HEK293 (cell line): ENCODE measurements at regions not wholly inside any gene's neighbourhood (a gene's known extent, or its start where the extent isn't known, plus 50 kb on each side); places are given as distances from the start of the nearest gene placed in this dataset.

Experiments used
- CTCF ChIA-PET: fragments of 350-600 bp; formaldehyde crosslinking; extraction: SDS; loops from one replicate; lab custom pipeline; 2021; ENCODE audit warnings: antibody characterized with exemption; lab: Yijun Ruan, JAX
- POLR2A ChIA-PET: fragments of 300-600 bp; formaldehyde crosslinking; extraction: SDS; loops from one replicate; lab custom pipeline; 2020; ENCODE audit warnings: antibody characterized with exemption, inconsistent platforms; lab: Yijun Ruan, JAX
- H3K27ac ChIP-seq: fragments of 200-500 bp; sonication (Bioruptor generic); 2 replicates; pipeline ENCODE4 v1.5.1; 2014; ENCODE audit warnings: low read depth, low read length, control low read depth, inconsistent platforms; ENCODE audit errors: extremely low read depth
- H3K36me3 ChIP-seq, 2 experiments: fragments of 200-500 bp in 1 of 2; sonication (Bioruptor generic) in 1 of 2; 1 replicate in 1 of 2; 2 replicates in 1 of 2; pipeline ENCODE4 v1.5.1; 2014 to 2017; ENCODE audit warnings: inconsistent platforms in 2 of 2, low read length in 2 of 2; ENCODE audit not compliant: control insufficient read depth in 2 of 2, insufficient read depth in 1 of 2
- H3K4me1 ChIP-seq: fragments of 200-500 bp; sonication (Bioruptor generic); 2 replicates; pipeline ENCODE4 v1.5.1; 2014; ENCODE audit warnings: mild to moderate bottlenecking, low read length, inconsistent platforms; ENCODE audit not compliant: control insufficient read depth, insufficient read depth
- H3K4me3 ChIP-seq: 2 replicates; pipeline ENCODE4 v1.5.1; 2011; ENCODE audit warnings: low read depth, mild to moderate bottlenecking, control low read depth, low read length, moderate library complexity
- H3K9me3 ChIP-seq: fragments of 200-500 bp; sonication (Bioruptor generic); 2 replicates; pipeline ENCODE4 v1.5.1; 2014; ENCODE audit warnings: low read depth, low read length, inconsistent platforms; ENCODE audit not compliant: control insufficient read depth, insufficient read depth
- KLF7 ChIP-seq: fragments of 450-650 bp; formaldehyde crosslinking; IDR thresholded peaks from 2 replicates; pipeline ENCODE4 v1.5.1; 2016; ENCODE audit warnings: missing biosample characterization, missing genetic modification characterization, borderline replicate concordance
- MYNN ChIP-seq: fragments of 450-650 bp; formaldehyde crosslinking; IDR thresholded peaks from 2 replicates; pipeline ENCODE4 v1.5.1; 2016; ENCODE audit warnings: missing biosample characterization, missing genetic modification characterization, borderline replicate concordance
- ZBTB20 ChIP-seq: fragments of 450-650 bp; formaldehyde crosslinking; IDR thresholded peaks from 2 replicates; pipeline ENCODE4 v1.5.1; 2016; ENCODE audit warnings: missing biosample characterization, missing genetic modification characterization
- ZBTB21 ChIP-seq: fragments of 450-650 bp; formaldehyde crosslinking; IDR thresholded peaks from 2 replicates; pipeline ENCODE4 v1.5.1; 2017; ENCODE audit warnings: missing biosample characterization, missing genetic modification characterization
- ZIC2 ChIP-seq: fragments of 450-650 bp; formaldehyde crosslinking; IDR thresholded peaks from 2 replicates; pipeline ENCODE4 v1.5.1; 2016; ENCODE audit warnings: missing biosample characterization, missing genetic modification characterization
- ZNF24 ChIP-seq: fragments of 450-650 bp; formaldehyde crosslinking; IDR thresholded peaks from 2 replicates; pipeline ENCODE4 v1.5.1; 2016; ENCODE audit warnings: missing biosample characterization, missing genetic modification characterization
- ZNF292 ChIP-seq: fragments of 450-650 bp; formaldehyde crosslinking; IDR thresholded peaks from 2 replicates; pipeline ENCODE4 v1.5.1; 2016; ENCODE audit warnings: low read depth, missing biosample characterization, missing genetic modification characterization, borderline replicate concordance
- ZNF548 ChIP-seq: fragments of 450-650 bp; formaldehyde crosslinking; IDR thresholded peaks from 2 replicates; pipeline ENCODE4 v1.5.1; 2016; ENCODE audit warnings: missing biosample characterization, missing genetic modification characterization
- ZNF561 ChIP-seq: fragments of 450-650 bp; IDR thresholded peaks from 2 replicates; pipeline ENCODE4 v1.5.1; 2018; ENCODE audit warnings: missing biosample characterization, missing genetic modification characterization, borderline replicate concordance
- ZNF585B ChIP-seq: fragments of 450-650 bp; formaldehyde crosslinking; IDR thresholded peaks from 2 replicates; pipeline ENCODE4 v1.5.1; 2016; ENCODE audit warnings: missing biosample characterization, missing genetic modification characterization
- ZNF707 ChIP-seq: fragments of 450-650 bp; formaldehyde crosslinking; IDR thresholded peaks from 2 replicates; pipeline ENCODE4 v1.5.1; 2016; ENCODE audit warnings: missing biosample characterization, missing genetic modification characterization
- ZSCAN16 ChIP-seq: fragments of 450-650 bp; formaldehyde crosslinking; IDR thresholded peaks from 2 replicates; pipeline ENCODE4 v1.5.1; 2016; ENCODE audit warnings: missing biosample characterization, missing genetic modification characterization
- TF ChIP-seq, protein P1 (sequence below): fragments of 450-650 bp; formaldehyde crosslinking; IDR thresholded peaks from 2 replicates; pipeline ENCODE4 v1.5.1; 2016; ENCODE audit warnings: missing biosample characterization, missing genetic modification characterization, low read depth
- TF ChIP-seq, protein P2 (sequence below): fragments of 450-650 bp; formaldehyde crosslinking; IDR thresholded peaks from 2 replicates; pipeline ENCODE4 v1.5.1; 2016; ENCODE audit warnings: missing biosample characterization, missing genetic modification characterization, borderline replicate concordance
- TF ChIP-seq, protein P3 (sequence below): fragments of 450-650 bp; formaldehyde crosslinking; IDR thresholded peaks from 2 replicates; pipeline ENCODE4 v1.5.1; 2016; ENCODE audit warnings: missing biosample characterization, missing genetic modification characterization
- TF ChIP-seq, protein P4 (sequence below): fragments of 450-650 bp; formaldehyde crosslinking; IDR thresholded peaks from 2 replicates; pipeline ENCODE4 v1.5.1; 2016; ENCODE audit warnings: missing biosample characterization, missing genetic modification characterization

DNA sequence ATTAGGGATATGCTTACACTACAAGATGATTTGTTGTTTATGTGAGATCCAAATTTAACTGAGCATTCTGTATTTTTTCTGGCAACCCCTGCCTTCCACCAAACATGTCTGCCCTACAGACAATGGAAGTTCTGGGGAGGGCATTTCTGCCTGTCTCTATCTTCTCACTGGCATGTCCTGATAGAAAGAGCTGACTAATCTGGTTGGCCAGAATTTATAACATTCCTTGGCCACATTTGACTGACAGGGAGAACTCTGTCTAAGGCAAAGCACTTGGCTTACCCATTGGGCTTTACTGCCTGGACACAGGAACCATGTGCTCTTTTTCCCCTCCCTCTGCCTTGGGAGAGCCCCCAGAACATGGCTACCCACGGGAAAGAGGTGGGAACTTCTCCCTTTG, 70.6 kb upstream of the TMEM178A start:
- ChIA-PET CTCF (interaction anchor here (0.6 to 3.0 kb wide), 4 partner anchors 54 to 135 kb away, joined by 3 to 13 read pairs (median 6); no protein-coding TSS in a partner anchor), POLR2A (no interaction called here)
- Histone ChIP-seq H3K36me3 (no peaks in the 10 kb centered on the region), H3K27ac (no peak overlapping the region), H3K4me1 (no peaks in the 10 kb centered on the region), H3K9me3 (no peaks in the 10 kb centered on the region), H3K4me3 (no peak overlapping the region)
- TF ChIP-seq, protein P1, sequence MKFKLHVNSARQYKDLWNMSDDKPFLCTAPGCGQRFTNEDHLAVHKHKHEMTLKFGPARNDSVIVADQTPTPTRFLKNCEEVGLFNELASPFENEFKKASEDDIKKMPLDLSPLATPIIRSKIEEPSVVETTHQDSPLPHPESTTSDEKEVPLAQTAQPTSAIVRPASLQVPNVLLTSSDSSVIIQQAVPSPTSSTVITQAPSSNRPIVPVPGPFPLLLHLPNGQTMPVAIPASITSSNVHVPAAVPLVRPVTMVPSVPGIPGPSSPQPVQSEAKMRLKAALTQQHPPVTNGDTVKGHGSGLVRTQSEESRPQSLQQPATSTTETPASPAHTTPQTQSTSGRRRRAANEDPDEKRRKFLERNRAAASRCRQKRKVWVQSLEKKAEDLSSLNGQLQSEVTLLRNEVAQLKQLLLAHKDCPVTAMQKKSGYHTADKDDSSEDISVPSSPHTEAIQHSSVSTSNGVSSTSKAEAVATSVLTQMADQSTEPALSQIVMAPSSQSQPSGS, result no peak
- TF ChIP-seq ZBTB21 (no peak), ZNF707 (tag by site-specific recombination) (no peak), ZNF585B (no peak), ZNF292 (tag by site-specific recombination) (no peak)
- TF ChIP-seq, protein P2, sequence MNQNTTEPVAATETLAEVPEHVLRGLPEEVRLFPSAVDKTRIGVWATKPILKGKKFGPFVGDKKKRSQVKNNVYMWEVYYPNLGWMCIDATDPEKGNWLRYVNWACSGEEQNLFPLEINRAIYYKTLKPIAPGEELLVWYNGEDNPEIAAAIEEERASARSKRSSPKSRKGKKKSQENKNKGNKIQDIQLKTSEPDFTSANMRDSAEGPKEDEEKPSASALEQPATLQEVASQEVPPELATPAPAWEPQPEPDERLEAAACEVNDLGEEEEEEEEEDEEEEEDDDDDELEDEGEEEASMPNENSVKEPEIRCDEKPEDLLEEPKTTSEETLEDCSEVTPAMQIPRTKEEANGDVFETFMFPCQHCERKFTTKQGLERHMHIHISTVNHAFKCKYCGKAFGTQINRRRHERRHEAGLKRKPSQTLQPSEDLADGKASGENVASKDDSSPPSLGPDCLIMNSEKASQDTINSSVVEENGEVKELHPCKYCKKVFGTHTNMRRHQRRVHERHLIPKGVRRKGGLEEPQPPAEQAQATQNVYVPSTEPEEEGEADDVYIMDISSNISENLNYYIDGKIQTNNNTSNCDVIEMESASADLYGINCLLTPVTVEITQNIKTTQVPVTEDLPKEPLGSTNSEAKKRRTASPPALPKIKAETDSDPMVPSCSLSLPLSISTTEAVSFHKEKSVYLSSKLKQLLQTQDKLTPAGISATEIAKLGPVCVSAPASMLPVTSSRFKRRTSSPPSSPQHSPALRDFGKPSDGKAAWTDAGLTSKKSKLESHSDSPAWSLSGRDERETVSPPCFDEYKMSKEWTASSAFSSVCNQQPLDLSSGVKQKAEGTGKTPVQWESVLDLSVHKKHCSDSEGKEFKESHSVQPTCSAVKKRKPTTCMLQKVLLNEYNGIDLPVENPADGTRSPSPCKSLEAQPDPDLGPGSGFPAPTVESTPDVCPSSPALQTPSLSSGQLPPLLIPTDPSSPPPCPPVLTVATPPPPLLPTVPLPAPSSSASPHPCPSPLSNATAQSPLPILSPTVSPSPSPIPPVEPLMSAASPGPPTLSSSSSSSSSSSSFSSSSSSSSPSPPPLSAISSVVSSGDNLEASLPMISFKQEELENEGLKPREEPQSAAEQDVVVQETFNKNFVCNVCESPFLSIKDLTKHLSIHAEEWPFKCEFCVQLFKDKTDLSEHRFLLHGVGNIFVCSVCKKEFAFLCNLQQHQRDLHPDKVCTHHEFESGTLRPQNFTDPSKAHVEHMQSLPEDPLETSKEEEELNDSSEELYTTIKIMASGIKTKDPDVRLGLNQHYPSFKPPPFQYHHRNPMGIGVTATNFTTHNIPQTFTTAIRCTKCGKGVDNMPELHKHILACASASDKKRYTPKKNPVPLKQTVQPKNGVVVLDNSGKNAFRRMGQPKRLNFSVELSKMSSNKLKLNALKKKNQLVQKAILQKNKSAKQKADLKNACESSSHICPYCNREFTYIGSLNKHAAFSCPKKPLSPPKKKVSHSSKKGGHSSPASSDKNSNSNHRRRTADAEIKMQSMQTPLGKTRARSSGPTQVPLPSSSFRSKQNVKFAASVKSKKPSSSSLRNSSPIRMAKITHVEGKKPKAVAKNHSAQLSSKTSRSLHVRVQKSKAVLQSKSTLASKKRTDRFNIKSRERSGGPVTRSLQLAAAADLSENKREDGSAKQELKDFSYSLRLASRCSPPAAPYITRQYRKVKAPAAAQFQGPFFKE (tag by site-specific recombination), result no peak

DNA sequence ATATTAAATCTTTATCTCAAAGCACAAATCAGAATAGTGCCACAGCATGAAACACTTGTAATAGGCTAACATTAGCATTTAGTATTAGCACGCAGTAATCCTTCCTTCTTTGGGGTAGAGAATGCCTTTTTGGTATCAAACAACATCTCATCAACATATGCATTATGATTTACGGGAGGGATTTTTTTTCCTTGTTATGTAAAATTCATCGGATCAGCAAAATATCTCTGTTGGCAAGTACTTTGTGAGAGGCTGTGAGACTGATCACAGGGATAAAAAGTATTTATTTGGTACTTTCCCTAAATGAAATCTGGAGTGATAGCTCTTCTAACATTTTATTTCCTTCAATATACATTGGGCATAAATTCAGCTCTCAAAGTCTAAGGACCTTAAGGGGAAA, 68.4 kb upstream of the TMEM178A start:
- no peak overlapping the region for H3K4me3 ChIP-seq
- TF ChIP-seq ZNF707 (tag by site-specific recombination), result no peak
- no peak for TF ChIP-seq ZNF24 (tag by site-specific recombination)
- no peak for TF ChIP-seq ZSCAN16 (tag by site-specific recombination)
- no peak for TF ChIP-seq KLF7 (tag by site-specific recombination)
- TF ChIP-seq ZNF561 (tag by site-specific recombination), result no peak
- no peak for TF ChIP-seq ZIC2 (tag by site-specific recombination)
- no peak for TF ChIP-seq MYNN (tag by site-specific recombination)
- no peak for TF ChIP-seq ZNF548 (tag by site-specific recombination)
- TF ChIP-seq, protein P3, sequence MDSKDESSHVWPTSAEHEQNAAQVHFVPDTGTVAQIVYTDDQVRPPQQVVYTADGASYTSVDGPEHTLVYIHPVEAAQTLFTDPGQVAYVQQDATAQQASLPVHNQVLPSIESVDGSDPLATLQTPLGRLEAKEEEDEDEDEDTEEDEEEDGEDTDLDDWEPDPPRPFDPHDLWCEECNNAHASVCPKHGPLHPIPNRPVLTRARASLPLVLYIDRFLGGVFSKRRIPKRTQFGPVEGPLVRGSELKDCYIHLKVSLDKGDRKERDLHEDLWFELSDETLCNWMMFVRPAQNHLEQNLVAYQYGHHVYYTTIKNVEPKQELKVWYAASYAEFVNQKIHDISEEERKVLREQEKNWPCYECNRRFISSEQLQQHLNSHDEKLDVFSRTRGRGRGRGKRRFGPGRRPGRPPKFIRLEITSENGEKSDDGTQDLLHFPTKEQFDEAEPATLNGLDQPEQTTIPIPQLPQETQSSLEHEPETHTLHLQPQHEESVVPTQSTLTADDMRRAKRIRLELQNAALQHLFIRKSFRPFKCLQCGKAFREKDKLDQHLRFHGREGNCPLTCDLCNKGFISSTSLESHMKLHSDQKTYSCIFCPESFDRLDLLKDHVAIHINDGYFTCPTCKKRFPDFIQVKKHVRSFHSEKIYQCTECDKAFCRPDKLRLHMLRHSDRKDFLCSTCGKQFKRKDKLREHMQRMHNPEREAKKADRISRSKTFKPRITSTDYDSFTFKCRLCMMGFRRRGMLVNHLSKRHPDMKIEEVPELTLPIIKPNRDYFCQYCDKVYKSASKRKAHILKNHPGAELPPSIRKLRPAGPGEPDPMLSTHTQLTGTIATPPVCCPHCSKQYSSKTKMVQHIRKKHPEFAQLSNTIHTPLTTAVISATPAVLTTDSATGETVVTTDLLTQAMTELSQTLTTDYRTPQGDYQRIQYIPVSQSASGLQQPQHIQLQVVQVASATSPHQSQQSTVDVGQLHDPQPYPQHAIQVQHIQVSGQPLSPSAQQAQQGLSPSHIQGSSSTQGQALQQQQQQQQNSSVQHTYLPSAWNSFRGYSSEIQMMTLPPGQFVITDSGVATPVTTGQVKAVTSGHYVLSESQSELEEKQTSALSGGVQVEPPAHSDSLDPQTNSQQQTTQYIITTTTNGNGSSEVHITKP, result no peak
- TF ChIP-seq, protein P4, sequence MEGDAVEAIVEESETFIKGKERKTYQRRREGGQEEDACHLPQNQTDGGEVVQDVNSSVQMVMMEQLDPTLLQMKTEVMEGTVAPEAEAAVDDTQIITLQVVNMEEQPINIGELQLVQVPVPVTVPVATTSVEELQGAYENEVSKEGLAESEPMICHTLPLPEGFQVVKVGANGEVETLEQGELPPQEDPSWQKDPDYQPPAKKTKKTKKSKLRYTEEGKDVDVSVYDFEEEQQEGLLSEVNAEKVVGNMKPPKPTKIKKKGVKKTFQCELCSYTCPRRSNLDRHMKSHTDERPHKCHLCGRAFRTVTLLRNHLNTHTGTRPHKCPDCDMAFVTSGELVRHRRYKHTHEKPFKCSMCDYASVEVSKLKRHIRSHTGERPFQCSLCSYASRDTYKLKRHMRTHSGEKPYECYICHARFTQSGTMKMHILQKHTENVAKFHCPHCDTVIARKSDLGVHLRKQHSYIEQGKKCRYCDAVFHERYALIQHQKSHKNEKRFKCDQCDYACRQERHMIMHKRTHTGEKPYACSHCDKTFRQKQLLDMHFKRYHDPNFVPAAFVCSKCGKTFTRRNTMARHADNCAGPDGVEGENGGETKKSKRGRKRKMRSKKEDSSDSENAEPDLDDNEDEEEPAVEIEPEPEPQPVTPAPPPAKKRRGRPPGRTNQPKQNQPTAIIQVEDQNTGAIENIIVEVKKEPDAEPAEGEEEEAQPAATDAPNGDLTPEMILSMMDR (tag by site-specific recombination), result no peak
- TF ChIP-seq ZBTB20 (tag by site-specific recombination), result no peak
- TF ChIP-seq, all 188 proteins: peak for 0
- no peak overlapping the region for H3K27ac ChIP-seq
- no peaks in the 10 kb centered on the region for H3K36me3 ChIP-seq
- H3K9me3 ChIP-seq, result no peaks in the 10 kb centered on the region
- POLR2A ChIA-PET, result no interaction called here
- no peaks in the 10 kb centered on the region for H3K4me1 ChIP-seq
- CTCF ChIA-PET, result no interaction called here
